ENCODE measurements at regions not wholly inside any gene's neighbourhood (a gene's known extent, or its start where the extent isn't known, plus 50 kb on each side); places are given as distances from the start of the nearest gene placed in this dataset.

DNA sequence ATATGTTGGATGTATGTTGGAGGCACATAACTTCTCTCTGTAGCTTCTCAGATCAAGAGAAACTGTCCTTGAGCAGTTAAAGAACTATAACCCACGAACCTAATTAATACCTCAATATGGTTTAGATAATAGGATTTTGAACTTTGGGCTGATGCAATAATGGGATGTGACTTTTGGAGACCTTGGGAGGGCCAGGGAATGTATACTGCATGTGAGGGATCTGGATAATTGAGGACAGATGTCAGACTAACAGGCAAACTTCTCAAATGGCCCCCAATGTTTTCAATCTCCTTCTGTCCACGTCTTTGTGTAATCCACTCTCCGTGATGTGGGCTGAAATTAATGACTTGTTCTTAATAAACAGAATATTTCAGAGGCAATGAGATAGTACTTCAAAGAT, 202.2 kb upstream of the FAT4 start:
- Histone ChIP-seq H3K36me3 (ENCODE audit: control insufficient read depth, insufficient read depth, low read length) (no peaks in the 10 kb centered on the region), H3K4me3 (no peak overlapping the region), H4K20me1 (replicated peaks; ENCODE audit: control insufficient read depth, insufficient read depth, low read length) (no peaks in the 10 kb centered on the region), H3K9ac (ENCODE audit: insufficient read depth in 1 of 2, low read depth in 2 of 2, low read length in 2 of 2) (no peak overlapping the region), H3K4me1 (replicated peaks in 1 of 2; ENCODE audit: control insufficient read depth in 2 of 2, insufficient read depth in 2 of 2, low read length in 2 of 2) (no peaks in the 10 kb centered on the region), H3K9me3 (replicated peaks; ENCODE audit: control insufficient read depth, insufficient read depth, low read depth, low read length) (no peaks in the 10 kb centered on the region), H3K27me3 (ENCODE audit: control insufficient read depth in 2 of 2, insufficient read depth in 2 of 2, low read length in 2 of 2) (no peaks in the 10 kb centered on the region), H3K9me1 (ENCODE audit: control insufficient read depth, insufficient read depth, low read length) (no peaks in the 10 kb centered on the region), H3K4me2 (ENCODE audit: insufficient read depth, low read length) (no peak overlapping the region), H3K27ac (ENCODE audit: extremely low read depth, low read depth, low read length) (no peak overlapping the region), H2AFZ (ENCODE audit: low read depth, low read length) (no peak overlapping the region), H3K79me2 (ENCODE audit: control insufficient read depth, insufficient read depth, low read length) (no peaks in the 10 kb centered on the region)
- CTCF ChIA-PET (ENCODE audit: low intra/inter-chr PET ratio) = no interaction called here
- ATAC-seq (no peak), DNase-seq (ENCODE audit: extremely low read depth in 1 of 4, low spot score in 3 of 4) (no peak), FAIRE-seq (no peak)
- POLR2A ChIA-PET = no interaction called here
- intact Hi-C loops (cut with micrococcal nuclease) = no loop called here
- WGBS (ENCODE audit: insufficient coverage, low coverage, missing lambda C conversion rate) = 0% methylated on average over 3 of the region's 3 CpGs
- no TSS peak for BruUV-seq (replicated peaks)
- in situ Hi-C loops (cut with MboI) = no loop called here
- TF ChIP-seq, protein P1, sequence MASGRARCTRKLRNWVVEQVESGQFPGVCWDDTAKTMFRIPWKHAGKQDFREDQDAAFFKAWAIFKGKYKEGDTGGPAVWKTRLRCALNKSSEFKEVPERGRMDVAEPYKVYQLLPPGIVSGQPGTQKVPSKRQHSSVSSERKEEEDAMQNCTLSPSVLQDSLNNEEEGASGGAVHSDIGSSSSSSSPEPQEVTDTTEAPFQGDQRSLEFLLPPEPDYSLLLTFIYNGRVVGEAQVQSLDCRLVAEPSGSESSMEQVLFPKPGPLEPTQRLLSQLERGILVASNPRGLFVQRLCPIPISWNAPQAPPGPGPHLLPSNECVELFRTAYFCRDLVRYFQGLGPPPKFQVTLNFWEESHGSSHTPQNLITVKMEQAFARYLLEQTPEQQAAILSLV (tag; IDR thresholded peaks at IDR 0.05) = no peak
- TF ChIP-seq BACH1 (tag; IDR thresholded peaks at IDR 0.05) = no peak
- no peak for TF ChIP-seq ZNF23 (CRISPR knock-in tag; IDR thresholded peaks at IDR 0.05)
- TF ChIP-seq PTBP1 (IDR thresholded peaks at IDR 0.05; ENCODE audit: low read depth, low read length) = no peak
- no peak for TF ChIP-seq CBX5 (IDR thresholded peaks at IDR 0.05; ENCODE audit: borderline replicate concordance, low read depth)
- TF ChIP-seq TCF7L2 (IDR thresholded peaks at IDR 0.05; ENCODE audit: low read depth, low read length) = no peak
- TF ChIP-seq, protein P2, sequence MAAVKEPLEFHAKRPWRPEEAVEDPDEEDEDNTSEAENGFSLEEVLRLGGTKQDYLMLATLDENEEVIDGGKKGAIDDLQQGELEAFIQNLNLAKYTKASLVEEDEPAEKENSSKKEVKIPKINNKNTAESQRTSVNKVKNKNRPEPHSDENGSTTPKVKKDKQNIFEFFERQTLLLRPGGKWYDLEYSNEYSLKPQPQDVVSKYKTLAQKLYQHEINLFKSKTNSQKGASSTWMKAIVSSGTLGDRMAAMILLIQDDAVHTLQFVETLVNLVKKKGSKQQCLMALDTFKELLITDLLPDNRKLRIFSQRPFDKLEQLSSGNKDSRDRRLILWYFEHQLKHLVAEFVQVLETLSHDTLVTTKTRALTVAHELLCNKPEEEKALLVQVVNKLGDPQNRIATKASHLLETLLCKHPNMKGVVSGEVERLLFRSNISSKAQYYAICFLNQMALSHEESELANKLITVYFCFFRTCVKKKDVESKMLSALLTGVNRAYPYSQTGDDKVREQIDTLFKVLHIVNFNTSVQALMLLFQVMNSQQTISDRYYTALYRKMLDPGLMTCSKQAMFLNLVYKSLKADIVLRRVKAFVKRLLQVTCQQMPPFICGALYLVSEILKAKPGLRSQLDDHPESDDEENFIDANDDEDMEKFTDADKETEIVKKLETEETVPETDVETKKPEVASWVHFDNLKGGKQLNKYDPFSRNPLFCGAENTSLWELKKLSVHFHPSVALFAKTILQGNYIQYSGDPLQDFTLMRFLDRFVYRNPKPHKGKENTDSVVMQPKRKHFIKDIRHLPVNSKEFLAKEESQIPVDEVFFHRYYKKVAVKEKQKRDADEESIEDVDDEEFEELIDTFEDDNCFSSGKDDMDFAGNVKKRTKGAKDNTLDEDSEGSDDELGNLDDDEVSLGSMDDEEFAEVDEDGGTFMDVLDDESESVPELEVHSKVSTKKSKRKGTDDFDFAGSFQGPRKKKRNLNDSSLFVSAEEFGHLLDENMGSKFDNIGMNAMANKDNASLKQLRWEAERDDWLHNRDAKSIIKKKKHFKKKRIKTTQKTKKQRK (IDR thresholded peaks at IDR 0.05; ENCODE audit: borderline replicate concordance, low read depth, low read length) = no peak
- TF ChIP-seq JUND (IDR thresholded peaks at IDR 0.05; ENCODE audit: borderline replicate concordance, low read depth, low read length) = no peak
- TF ChIP-seq JUND (tag; IDR thresholded peaks at IDR 0.05; ENCODE audit: borderline replicate concordance, low read depth, low read length) = no peak
- no peak for TF ChIP-seq NR3C1 (CRISPR knock-in tag; IDR thresholded peaks at IDR 0.05)
- no peak for TF ChIP-seq ZNF253 (CRISPR knock-in tag; conservative IDR thresholded peaks at IDR 0.05)
